ENCODE measurements at regions not wholly inside any gene's neighbourhood (a gene's known extent, or its start where the extent isn't known, plus 50 kb on each side); places are given as distances from the start of the nearest gene placed in this dataset.

DNA sequence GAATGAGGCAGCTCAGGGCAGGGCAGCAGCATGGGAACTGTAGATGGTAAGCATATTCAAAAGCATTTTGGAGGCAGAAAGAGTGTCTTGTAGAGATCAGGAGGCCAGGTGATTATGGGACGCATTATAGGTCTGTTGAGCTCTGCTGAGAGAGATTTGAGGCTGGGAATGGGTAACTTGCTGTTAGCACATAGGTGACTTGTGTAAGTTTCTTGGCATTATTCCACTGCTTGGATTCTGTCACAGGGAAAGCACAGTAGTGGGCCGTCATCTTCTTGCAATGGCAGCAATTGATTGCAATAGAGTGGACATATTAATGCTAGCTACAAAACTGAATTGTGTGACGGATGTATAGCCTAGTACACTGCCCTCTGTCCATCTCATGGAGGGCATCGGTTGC lies 434.3 kb upstream of the IGFBP3 start (continued):
- TF ChIP-seq CTCF (conservative IDR thresholded peaks at IDR 0.05; ENCODE audit: low read depth in 2 of 2) (no peak), EZH2 (IDR thresholded peaks at IDR 0.05; ENCODE audit: low read depth, unreplicated experiment) (no peak)

GRCh38 chr7:46352004-46352954 lies 431.2 kb upstream of the IGFBP3 start:
- no peaks in the 10 kb centered on the region; the same call in 2 of the 3 replicates for H3K9me3 Mint-ChIP-seq
- no peak overlapping the region for H3K27ac Mint-ChIP-seq
- TF ChIP-seq STAT1 (IDR thresholded peaks at IDR 0.05; ENCODE audit: unreplicated experiment): no peak
- peak; percentile 87 to 93 for TF ChIP-seq CTCF (conservative IDR thresholded peaks at IDR 0.05; ENCODE audit: low read depth in 2 of 2)
- no peaks in the 10 kb centered on the region for H3K36me3 ChIP-seq (ENCODE audit: insufficient read depth)
- H3K27me3 ChIP-seq (ENCODE audit: insufficient read depth): no peaks in the 10 kb centered on the region
- H4K20me1 ChIP-seq (replicated peaks; ENCODE audit: insufficient read depth): no peaks in the 10 kb centered on the region
- no peaks in the 10 kb centered on the region for H3K36me3 Mint-ChIP-seq (ENCODE audit: low read depth)
- no peaks in the 10 kb centered on the region for H3K4me1 ChIP-seq (ENCODE audit: insufficient read depth)
- H3F3A ChIP-seq (replicated peaks; ENCODE audit: low read depth): no peaks in the 10 kb centered on the region
- peaks cover 4% of the 10 kb centered on the region for H3K27me3 Mint-ChIP-seq (ENCODE audit: insufficient read depth, low read depth, poor library complexity)
- peaks cover 15% of the 10 kb centered on the region for H3K4me1 Mint-ChIP-seq
- no peak overlapping the region for H3K4me2 ChIP-seq
- H3K4me3 ChIP-seq: no peak overlapping the region
- no peak overlapping the region for H2AFZ ChIP-seq
- H3K4me3 Mint-ChIP-seq: no peak overlapping the region
- ATAC-seq (peak; percentile 91), DNase-seq (ENCODE audit: low spot score) (peak; percentile 84)
- no peaks in the 10 kb centered on the region for H3K9me2 ChIP-seq (ENCODE audit: insufficient read depth)
- no peak overlapping the region for H3K27ac ChIP-seq (ENCODE audit: low read depth)
- no peaks in the 10 kb centered on the region for H3K79me2 ChIP-seq (replicated peaks; ENCODE audit: insufficient read depth)

GRCh38 chr7:46349490-46349889 lies 428.4 kb upstream of the IGFBP3 start:
- no peak overlapping the region for H3K4me3 Mint-ChIP-seq
- TF ChIP-seq CREB1 (CRISPR knock-in tag; IDR thresholded peaks at IDR 0.05; ENCODE audit: low read depth) (no peak), NANOG (IDR thresholded peaks at IDR 0.05; ENCODE audit: borderline replicate concordance) (no peak), CTCF (conservative IDR thresholded peaks at IDR 0.05; ENCODE audit: low read depth in 2 of 2) (no peak)
- TF ChIP-seq, protein P1, sequence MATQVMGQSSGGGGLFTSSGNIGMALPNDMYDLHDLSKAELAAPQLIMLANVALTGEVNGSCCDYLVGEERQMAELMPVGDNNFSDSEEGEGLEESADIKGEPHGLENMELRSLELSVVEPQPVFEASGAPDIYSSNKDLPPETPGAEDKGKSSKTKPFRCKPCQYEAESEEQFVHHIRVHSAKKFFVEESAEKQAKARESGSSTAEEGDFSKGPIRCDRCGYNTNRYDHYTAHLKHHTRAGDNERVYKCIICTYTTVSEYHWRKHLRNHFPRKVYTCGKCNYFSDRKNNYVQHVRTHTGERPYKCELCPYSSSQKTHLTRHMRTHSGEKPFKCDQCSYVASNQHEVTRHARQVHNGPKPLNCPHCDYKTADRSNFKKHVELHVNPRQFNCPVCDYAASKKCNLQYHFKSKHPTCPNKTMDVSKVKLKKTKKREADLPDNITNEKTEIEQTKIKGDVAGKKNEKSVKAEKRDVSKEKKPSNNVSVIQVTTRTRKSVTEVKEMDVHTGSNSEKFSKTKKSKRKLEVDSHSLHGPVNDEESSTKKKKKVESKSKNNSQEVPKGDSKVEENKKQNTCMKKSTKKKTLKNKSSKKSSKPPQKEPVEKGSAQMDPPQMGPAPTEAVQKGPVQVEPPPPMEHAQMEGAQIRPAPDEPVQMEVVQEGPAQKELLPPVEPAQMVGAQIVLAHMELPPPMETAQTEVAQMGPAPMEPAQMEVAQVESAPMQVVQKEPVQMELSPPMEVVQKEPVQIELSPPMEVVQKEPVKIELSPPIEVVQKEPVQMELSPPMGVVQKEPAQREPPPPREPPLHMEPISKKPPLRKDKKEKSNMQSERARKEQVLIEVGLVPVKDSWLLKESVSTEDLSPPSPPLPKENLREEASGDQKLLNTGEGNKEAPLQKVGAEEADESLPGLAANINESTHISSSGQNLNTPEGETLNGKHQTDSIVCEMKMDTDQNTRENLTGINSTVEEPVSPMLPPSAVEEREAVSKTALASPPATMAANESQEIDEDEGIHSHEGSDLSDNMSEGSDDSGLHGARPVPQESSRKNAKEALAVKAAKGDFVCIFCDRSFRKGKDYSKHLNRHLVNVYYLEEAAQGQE (IDR thresholded peaks at IDR 0.05; ENCODE audit: unreplicated experiment): no peak

More at GRCh38 chr7:46349490-46349889, 428.4 kb upstream of the IGFBP3 start:
- H3K4me1 ChIP-seq (ENCODE audit: insufficient read depth): no peaks in the 10 kb centered on the region
- no peaks in the 10 kb centered on the region for H3K9me2 ChIP-seq (ENCODE audit: insufficient read depth)
- no peaks in the 10 kb centered on the region for H3K36me3 ChIP-seq (ENCODE audit: insufficient read depth)
- no peaks in the 10 kb centered on the region; the same call in 2 of the 3 replicates for H3K9me3 Mint-ChIP-seq
- peaks cover 4% of the 10 kb centered on the region for H3K27me3 Mint-ChIP-seq (ENCODE audit: insufficient read depth, low read depth, poor library complexity)
- no peaks in the 10 kb centered on the region for H4K20me1 ChIP-seq (replicated peaks; ENCODE audit: insufficient read depth)
- no peak overlapping the region for H3K4me3 ChIP-seq
- H3K36me3 Mint-ChIP-seq (ENCODE audit: low read depth): no peaks in the 10 kb centered on the region
- no peaks in the 10 kb centered on the region for H3K27me3 ChIP-seq (ENCODE audit: insufficient read depth)
- ATAC-seq: no peak
- no peak overlapping the region for H3K27ac ChIP-seq (ENCODE audit: low read depth)
- no peak overlapping the region for H2AFZ ChIP-seq
- no peak for DNase-seq (ENCODE audit: low spot score)
- no peaks in the 10 kb centered on the region for H3F3A ChIP-seq (replicated peaks; ENCODE audit: low read depth)
- no peak overlapping the region for H3K4me2 ChIP-seq
- peaks cover 15% of the 10 kb centered on the region for H3K4me1 Mint-ChIP-seq
- no peaks in the 10 kb centered on the region for H3K79me2 ChIP-seq (replicated peaks; ENCODE audit: insufficient read depth)
- no peak overlapping the region for H3K27ac Mint-ChIP-seq
